Heart right ventricle (tissue), 16 donors: ENCODE measurements at regions not wholly inside any gene's neighbourhood (a gene's known extent, or its start where the extent isn't known, plus 50 kb on each side); places are given as distances from the start of the nearest gene placed in this dataset.

Experiments used
- ATAC-seq, 8 donors: fragments of 200-7000 bp; cut with Tn5 transposase; one replicate each; pipeline ENCODE4 v1.9.1; 2020; ENCODE audit warnings: mild to moderate bottlenecking in 8 of 8, moderate library complexity in 8 of 8, moderate number of reproducible peaks in 1 of 8
- DNase-seq, 2 donors: peaks; one replicate each; pipeline ENCODE4 v3.0.0-alpha.2; 2020
- H3K27ac ChIP-seq, 10 donors: fragments of 200-600 bp; sonication (generic) in 2 of 10; one replicate each; pipeline versions ENCODE4 v1.5.0 to v1.8.0; 2020 to 2022; ENCODE audit warnings: mild to moderate bottlenecking in 3 of 10
- H3K27me3 ChIP-seq, 7 donors: fragments of 200-600 bp; one replicate each; pipeline ENCODE4 v1.8.0; 2021 to 2022; ENCODE audit warnings: mild to moderate bottlenecking in 2 of 7
- H3K36me3 ChIP-seq, 9 donors: fragments of 200-600 bp; sonication (generic) in 1 of 9; one replicate each; pipeline versions ENCODE4 v1.5.0 to v1.8.0; 2020 to 2022; ENCODE audit warnings: mild to moderate bottlenecking in 2 of 9
- H3K4me1 ChIP-seq, 9 donors: fragments of 200-600 bp; sonication (generic) in 1 of 9; one replicate each; pipeline versions ENCODE4 v1.5.0 to v1.8.0; 2020 to 2022; ENCODE audit warnings: mild to moderate bottlenecking in 4 of 9
- H3K4me3 ChIP-seq, 10 donors: fragments of 200-600 bp; sonication (generic) in 2 of 10; one replicate each; pipeline versions ENCODE4 v1.5.0 to v1.8.0; 2020 to 2022; ENCODE audit warnings: mild to moderate bottlenecking in 7 of 10, moderate library complexity in 2 of 10
- H3K9me3 ChIP-seq, 11 donors: fragments of 200-600 bp in 10 of 11; sonication (generic) in 2 of 11; one replicate each; pipeline versions ENCODE4 v1.5.0 to v1.8.0; 2013 to 2022; ENCODE audit warnings: mild to moderate bottlenecking in 2 of 11, control low read depth in 1 of 11, moderate library complexity in 1 of 11
- CTCF ChIP-seq, 9 donors: fragments of 200-600 bp; sonication (generic) in 2 of 9; IDR thresholded peaks; one replicate each; pipeline versions ENCODE4 v1.5.0 to v1.8.0; 2021 to 2022; ENCODE audit warnings: antibody characterized with exemption in 9 of 9, mild to moderate bottlenecking in 5 of 9, moderate library complexity in 1 of 9
- WGBS, 2 donors: extraction: QIAGEN DNeasy Blood & Tissue Kit; methylation state at CpG; one replicate each; pipeline ENCODE4 v1.1.7; 2013; ENCODE audit warnings: inconsistent platforms in 1 of 2; 5-methylcytosine and 5-hydroxymethylcytosine counted together
- intact Hi-C, 10 donors: fragments of 100-400 bp; cut with DNase I; formaldehyde crosslinking; loops; one replicate each; pipeline versions ENCODE4 v1.11.1 to v1.14.2; 2022
- donor health status: Arrhythmogenic right ventricular cardiomyopathy.
- donor health status: ischemic (EF 13 %, LVEDD 7.1; RV severe dilation, severe dysfunction).
- donor health status: healthy with polysubstance abuse.
- donor health status: DM: no; HTN: yes; CAD: no.
- donor health status: DM: no; HTN: no; CAD: no.
- donor health status: ischemic (EF 25% LVEDD 6.9; RV normal size, moderate dysfunction).
- donor health status: ischemic (EF 25% LVEDD 5.7; RV mildly dilated, moderate dysfunction).
- donor health status: healthy.
- donor health status: DM: yes; HTN: yes; CAD: no.
- donor health status: Ischemic cardiomyopathy.
- donor health status: ischemic (EF 35%, LVEDD 5.7; RV mildly dilated, moderate dysfunction).
- donor health status: nonischemic (EF 11% LVEDD 7.7; RV severe dilation, severe dysfunction).
- donor health status: DM: yes; HTN: yes; CAD: no.
- donor health status: PGD.
- donor health status: ischemic (EF 29% LVEDD 5.4; RV normal size, mild dysfunction).
- donor health status: nonischemic (EF 23%, LVEDD 6.1; RV moderate dilation, normal function).

- DNase-seq: no peak
- Histone ChIP-seq H3K27ac (no peak overlapping the region), H3K9me3 (no peaks in the 10 kb centered on the region), H3K27me3 (peaks cover 0 to 52% (median 28%) of the 10 kb centered on the region in 7 donors), H3K36me3 (no peaks in the 10 kb centered on the region), H3K4me1 (no peaks in the 10 kb centered on the region), H3K4me3 (no peak overlapping the region)
- intact Hi-C loops: no loop called here
- ATAC-seq: no peak
- TF ChIP-seq CTCF (IDR thresholded peaks at IDR 0.05): no peak
- WGBS, 2 donors: 69 to 70% methylated on average over 20 of the region's 20 CpGs
Observed at GRCh38 chr18:78722929-78723710, 256.5 kb upstream of the SALL3 start.

- H3K9me3 ChIP-seq: no peaks in the 10 kb centered on the region
- WGBS, 2 donors: 68 to 77% methylated on average over 15 of the region's 15 CpGs
- DNase-seq: no peak
- intact Hi-C loops: no loop called here
- H3K27me3 ChIP-seq: peaks cover 0 to 46% (median 28%) of the 10 kb centered on the region in 7 donors
- no peak overlapping the region for H3K27ac ChIP-seq
- no peak for TF ChIP-seq CTCF (IDR thresholded peaks at IDR 0.05)
- H3K4me3 ChIP-seq: no peak overlapping the region
- H3K36me3 ChIP-seq: no peaks in the 10 kb centered on the region
- H3K4me1 ChIP-seq: no peaks in the 10 kb centered on the region
- no peak for ATAC-seq
Observed at GRCh38 chr18:78724214-78724914, 255.3 kb upstream of the SALL3 start.

- no peak for TF ChIP-seq CTCF (IDR thresholded peaks at IDR 0.05)
- Histone ChIP-seq H3K27ac (no peak overlapping the region), H3K9me3 (no peaks in the 10 kb centered on the region), H3K4me3 (no peak overlapping the region), H3K36me3 (no peaks in the 10 kb centered on the region), H3K27me3 (peaks cover 0 to 40% (median 27%) of the 10 kb centered on the region in 7 donors), H3K4me1 (no peaks in the 10 kb centered on the region)
- WGBS, 2 donors: 85 to 91% methylated on average over 10 of the region's 10 CpGs
- intact Hi-C loops: no loop called here
- ATAC-seq (no peak), DNase-seq (no peak)
Observed at GRCh38 chr18:78725426-78725825, 254.2 kb upstream of the SALL3 start.

GRCh38 chr18:78726326-78727056 is 253.1 kb upstream of the SALL3 start:
- 92 to 94% methylated on average over 50 of the region's 50 CpGs for WGBS, 2 donors
- H3K4me1 ChIP-seq: no peaks in the 10 kb centered on the region
- peaks cover 0 to 29% (median 17%) of the 10 kb centered on the region in 7 donors for H3K27me3 ChIP-seq
- no peak overlapping the region for H3K4me3 ChIP-seq
- no peaks in the 10 kb centered on the region for H3K9me3 ChIP-seq
- H3K27ac ChIP-seq: no peak overlapping the region
- DNase-seq (no peak), ATAC-seq (peak in 1 of 8 donors; percentile 22)
- no peaks in the 10 kb centered on the region for H3K36me3 ChIP-seq
- intact Hi-C loops: no loop called here
- TF ChIP-seq CTCF (IDR thresholded peaks at IDR 0.05): no peak
